HEK293T (cell line): ENCODE measurements at regions not wholly inside any gene's neighbourhood (a gene's known extent, or its start where the extent isn't known, plus 50 kb on each side); places are given as distances from the start of the nearest gene placed in this dataset.

Source experiments
- BHLHE40 ChIP-seq: fragments of 450-650 bp; IDR thresholded peaks from 2 replicates; pipeline ENCODE4 v1.6.1; 2016; ENCODE audit warnings: mild to moderate bottlenecking, moderate library complexity, borderline replicate concordance
- LEF1 ChIP-seq: fragments of 450-650 bp; IDR thresholded peaks from 2 replicates; pipeline ENCODE4 v1.6.1; 2017; ENCODE audit warnings: mild to moderate bottlenecking, borderline replicate concordance
- SUZ12 ChIP-seq: fragments of 450-650 bp; IDR thresholded peaks from 2 replicates; pipeline ENCODE4 v1.6.1; 2016; ENCODE audit warnings: mild to moderate bottlenecking
- ZNF384 ChIP-seq: fragments of 450-650 bp; IDR thresholded peaks from 2 replicates; pipeline ENCODE4 v1.6.1; 2016

DNA sequence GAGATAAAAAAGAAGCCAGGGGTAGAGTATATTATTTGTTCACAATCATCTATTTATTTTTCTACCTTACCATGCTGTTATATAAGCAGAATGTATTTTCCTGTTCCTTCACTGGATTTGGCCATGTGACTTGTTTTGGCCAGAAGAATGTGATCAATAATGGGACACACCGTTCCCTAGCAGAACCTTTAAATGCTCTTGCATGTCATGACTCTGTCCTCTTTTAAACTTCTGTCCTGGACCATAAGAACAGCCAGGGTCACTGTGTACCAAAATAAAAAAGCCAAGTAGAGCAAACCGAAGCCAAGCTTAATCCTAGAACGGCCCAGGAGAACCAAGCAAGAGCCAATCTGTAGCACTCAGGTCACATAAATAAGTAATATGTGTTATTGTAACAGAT, 1682.4 kb downstream of the LRRC4C start:
- TF ChIP-seq BHLHE40 (no peak), SUZ12 (no peak), ZNF384 (no peak), LEF1 (no peak)
